ENCODE measurements at regions not wholly inside any gene's neighbourhood (a gene's known extent, or its start where the extent isn't known, plus 50 kb on each side); places are given as distances from the start of the nearest gene placed in this dataset.

- no peak overlapping the region for H3K56ac ChIP-seq (ENCODE audit: low read length)
- H3K36me3 ChIP-seq (ENCODE audit: control insufficient read depth, insufficient read depth, low read length) = no peaks in the 10 kb centered on the region
- H3K4ac ChIP-seq (ENCODE audit: low read depth, low read length) = no peak overlapping the region
- no peak overlapping the region for H2BK5ac ChIP-seq (ENCODE audit: low read length)
- H2AK5ac ChIP-seq (ENCODE audit: low read length) = no peak overlapping the region
- no peak overlapping the region for H2BK15ac ChIP-seq (replicated peaks; ENCODE audit: low read depth)
- no peaks in the 10 kb centered on the region for H3K79me2 ChIP-seq (ENCODE audit: control insufficient read depth, insufficient read depth, low read length)
- no peak overlapping the region for H3K9ac ChIP-seq (ENCODE audit: low read length)
- no peak overlapping the region for H4K5ac ChIP-seq (ENCODE audit: low read length)
- H3K27ac ChIP-seq (ENCODE audit: low read depth, low read length) = no peak overlapping the region
- no peaks in the 10 kb centered on the region for H3K4me1 ChIP-seq (ENCODE audit: control insufficient read depth, low read depth, low read length)
- no peaks in the 10 kb centered on the region for H3K27me3 ChIP-seq (ENCODE audit: insufficient read depth, low read length, poor library complexity)
- no CpG with 5 or more reads among the region's 1 CpG for WGBS (ENCODE audit: extremely low coverage, insufficient coverage, low lambda C conversion rate)
- DNase-seq = no peak
- H2BK120ac ChIP-seq (ENCODE audit: low read depth, low read length) = no peak overlapping the region
- no peaks in the 10 kb centered on the region for H3K79me1 ChIP-seq (ENCODE audit: low read length)
- no peak overlapping the region for H4K8ac ChIP-seq (ENCODE audit: low read depth, low read length)
- H3K18ac ChIP-seq (ENCODE audit: low read length) = no peak overlapping the region
- no peak overlapping the region for H3K4me2 ChIP-seq (ENCODE audit: low read length)
- no peak overlapping the region for H3K23ac ChIP-seq (ENCODE audit: low read length)
- no peak overlapping the region for H3K4me3 ChIP-seq (ENCODE audit: low read length)
These were observed 307.9 kb downstream of the C4orf33 start for GRCh38 chr4:129403848-129404247.

- Histone ChIP-seq H4K8ac (ENCODE audit: low read depth, low read length) (no peak overlapping the region), H2BK120ac (ENCODE audit: low read depth, low read length) (no peak overlapping the region), H2AK5ac (ENCODE audit: low read length) (no peak overlapping the region), H3K27ac (ENCODE audit: low read depth, low read length) (no peak overlapping the region), H3K4ac (ENCODE audit: low read depth, low read length) (no peak overlapping the region), H3K4me2 (ENCODE audit: low read length) (no peak overlapping the region), H3K4me1 (ENCODE audit: control insufficient read depth, low read depth, low read length) (no peaks in the 10 kb centered on the region), H3K79me1 (ENCODE audit: low read length) (no peaks in the 10 kb centered on the region), H3K18ac (ENCODE audit: low read length) (no peak overlapping the region), H3K4me3 (ENCODE audit: low read length) (no peak overlapping the region), H3K27me3 (ENCODE audit: insufficient read depth, low read length, poor library complexity) (no peaks in the 10 kb centered on the region), H3K79me2 (ENCODE audit: control insufficient read depth, insufficient read depth, low read length) (no peaks in the 10 kb centered on the region), H2BK15ac (replicated peaks; ENCODE audit: low read depth) (no peak overlapping the region), H4K5ac (ENCODE audit: low read length) (no peak overlapping the region), H2BK5ac (ENCODE audit: low read length) (no peak overlapping the region), H3K56ac (ENCODE audit: low read length) (no peak overlapping the region), H3K23ac (ENCODE audit: low read length) (no peak overlapping the region), H3K9ac (ENCODE audit: low read length) (no peak overlapping the region), H3K36me3 (ENCODE audit: control insufficient read depth, insufficient read depth, low read length) (no peaks in the 10 kb centered on the region)
- DNase-seq = no peak
- WGBS (ENCODE audit: extremely low coverage, insufficient coverage, low lambda C conversion rate) = no CpG with 5 or more reads among the region's 3 CpGs
These were observed 314.2 kb downstream of the C4orf33 start for GRCh38 chr4:129410115-129410514.

- Histone ChIP-seq H3K79me1 (ENCODE audit: low read length) (no peaks in the 10 kb centered on the region), H3K4me1 (ENCODE audit: control insufficient read depth, low read depth, low read length) (no peaks in the 10 kb centered on the region), H3K27me3 (ENCODE audit: insufficient read depth, low read length, poor library complexity) (no peaks in the 10 kb centered on the region), H3K9ac (ENCODE audit: low read length) (no peak overlapping the region), H3K27ac (ENCODE audit: low read depth, low read length) (no peak overlapping the region), H2BK15ac (replicated peaks; ENCODE audit: low read depth) (no peak overlapping the region), H2BK120ac (ENCODE audit: low read depth, low read length) (no peak overlapping the region), H3K4ac (ENCODE audit: low read depth, low read length) (no peak overlapping the region), H2AK5ac (ENCODE audit: low read length) (no peak overlapping the region), H4K8ac (ENCODE audit: low read depth, low read length) (no peak overlapping the region), H3K4me2 (ENCODE audit: low read length) (no peak overlapping the region), H3K36me3 (ENCODE audit: control insufficient read depth, insufficient read depth, low read length) (no peaks in the 10 kb centered on the region), H4K5ac (ENCODE audit: low read length) (no peak overlapping the region), H3K4me3 (ENCODE audit: low read length) (no peak overlapping the region), H3K23ac (ENCODE audit: low read length) (no peak overlapping the region), H3K56ac (ENCODE audit: low read length) (no peak overlapping the region), H3K18ac (ENCODE audit: low read length) (no peak overlapping the region), H3K79me2 (ENCODE audit: control insufficient read depth, insufficient read depth, low read length) (no peaks in the 10 kb centered on the region), H2BK5ac (ENCODE audit: low read length) (no peak overlapping the region)
- no CpG with 5 or more reads among the region's 1 CpG for WGBS (ENCODE audit: extremely low coverage, insufficient coverage, low lambda C conversion rate)
- DNase-seq = no peak
These were observed 319.1 kb downstream of the C4orf33 start for GRCh38 chr4:129415004-129415403.

GRCh38 chr4:129420637-129421036, 324.7 kb downstream of the C4orf33 start:
- Histone ChIP-seq H2AK5ac (ENCODE audit: low read length) (no peak overlapping the region), H4K8ac (ENCODE audit: low read depth, low read length) (no peak overlapping the region), H3K79me2 (ENCODE audit: control insufficient read depth, insufficient read depth, low read length) (no peaks in the 10 kb centered on the region), H3K36me3 (ENCODE audit: control insufficient read depth, insufficient read depth, low read length) (no peaks in the 10 kb centered on the region), H3K4me2 (ENCODE audit: low read length) (no peak overlapping the region), H3K4me3 (ENCODE audit: low read length) (no peak overlapping the region), H3K23ac (ENCODE audit: low read length) (no peak overlapping the region), H4K5ac (ENCODE audit: low read length) (no peak overlapping the region), H3K4ac (ENCODE audit: low read depth, low read length) (no peak overlapping the region), H2BK120ac (ENCODE audit: low read depth, low read length) (no peak overlapping the region), H2BK15ac (replicated peaks; ENCODE audit: low read depth) (no peak overlapping the region), H3K9ac (ENCODE audit: low read length) (no peak overlapping the region), H3K79me1 (ENCODE audit: low read length) (no peaks in the 10 kb centered on the region), H3K18ac (ENCODE audit: low read length) (no peak overlapping the region), H2BK5ac (ENCODE audit: low read length) (no peak overlapping the region), H3K56ac (ENCODE audit: low read length) (no peak overlapping the region), H3K27ac (ENCODE audit: low read depth, low read length) (no peak overlapping the region), H3K27me3 (ENCODE audit: insufficient read depth, low read length, poor library complexity) (no peaks in the 10 kb centered on the region), H3K4me1 (ENCODE audit: control insufficient read depth, low read depth, low read length) (no peaks in the 10 kb centered on the region)
- WGBS (ENCODE audit: extremely low coverage, insufficient coverage, low lambda C conversion rate) = no CpG with 5 or more reads among the region's 1 CpG
- DNase-seq = no peak

- no peak overlapping the region for H2BK5ac ChIP-seq (ENCODE audit: low read length)
- no peak overlapping the region for H2BK15ac ChIP-seq (replicated peaks; ENCODE audit: low read depth)
- no peaks in the 10 kb centered on the region for H3K79me1 ChIP-seq (ENCODE audit: low read length)
- no peaks in the 10 kb centered on the region for H3K36me3 ChIP-seq (ENCODE audit: control insufficient read depth, insufficient read depth, low read length)
- no peak for DNase-seq
- H3K27ac ChIP-seq (ENCODE audit: low read depth, low read length) = no peak overlapping the region
- H3K4me2 ChIP-seq (ENCODE audit: low read length) = no peak overlapping the region
- no peak overlapping the region for H3K4me3 ChIP-seq (ENCODE audit: low read length)
- no peak overlapping the region for H2AK5ac ChIP-seq (ENCODE audit: low read length)
- no peaks in the 10 kb centered on the region for H3K4me1 ChIP-seq (ENCODE audit: control insufficient read depth, low read depth, low read length)
- H3K56ac ChIP-seq (ENCODE audit: low read length) = no peak overlapping the region
- no peak overlapping the region for H3K23ac ChIP-seq (ENCODE audit: low read length)
- H4K8ac ChIP-seq (ENCODE audit: low read depth, low read length) = no peak overlapping the region
- H3K27me3 ChIP-seq (ENCODE audit: insufficient read depth, low read length, poor library complexity) = no peaks in the 10 kb centered on the region
- no peak overlapping the region for H2BK120ac ChIP-seq (ENCODE audit: low read depth, low read length)
- no peak overlapping the region for H3K18ac ChIP-seq (ENCODE audit: low read length)
- H3K4ac ChIP-seq (ENCODE audit: low read depth, low read length) = no peak overlapping the region
- H3K9ac ChIP-seq (ENCODE audit: low read length) = no peak overlapping the region
- H4K5ac ChIP-seq (ENCODE audit: low read length) = no peak overlapping the region
- no peaks in the 10 kb centered on the region for H3K79me2 ChIP-seq (ENCODE audit: control insufficient read depth, insufficient read depth, low read length)
These were observed 326.3 kb downstream of the C4orf33 start for GRCh38 chr4:129422277-129422676.

GRCh38 chr4:129428454-129428853, 332.5 kb downstream of the C4orf33 start:
- H3K4ac ChIP-seq (ENCODE audit: low read depth, low read length) = no peak overlapping the region
- no peak overlapping the region for H2BK15ac ChIP-seq (replicated peaks; ENCODE audit: low read depth)
- H3K27me3 ChIP-seq (ENCODE audit: insufficient read depth, low read length, poor library complexity) = no peaks in the 10 kb centered on the region
- no peak overlapping the region for H3K4me3 ChIP-seq (ENCODE audit: low read length)
- H2BK120ac ChIP-seq (ENCODE audit: low read depth, low read length) = no peak overlapping the region
- H3K4me1 ChIP-seq (ENCODE audit: control insufficient read depth, low read depth, low read length) = no peaks in the 10 kb centered on the region
- H4K5ac ChIP-seq (ENCODE audit: low read length) = no peak overlapping the region
- no peaks in the 10 kb centered on the region for H3K79me1 ChIP-seq (ENCODE audit: low read length)
- no peak overlapping the region for H3K9ac ChIP-seq (ENCODE audit: low read length)
- no peak overlapping the region for H3K56ac ChIP-seq (ENCODE audit: low read length)
- no peak overlapping the region for H3K23ac ChIP-seq (ENCODE audit: low read length)
- H3K36me3 ChIP-seq (ENCODE audit: control insufficient read depth, insufficient read depth, low read length) = no peaks in the 10 kb centered on the region
- no peak overlapping the region for H2AK5ac ChIP-seq (ENCODE audit: low read length)
- no peak overlapping the region for H4K8ac ChIP-seq (ENCODE audit: low read depth, low read length)
- DNase-seq = no peak
- H3K27ac ChIP-seq (ENCODE audit: low read depth, low read length) = no peak overlapping the region
- no peaks in the 10 kb centered on the region for H3K79me2 ChIP-seq (ENCODE audit: control insufficient read depth, insufficient read depth, low read length)
- no peak overlapping the region for H2BK5ac ChIP-seq (ENCODE audit: low read length)
- no CpG with 5 or more reads among the region's 2 CpGs for WGBS (ENCODE audit: extremely low coverage, insufficient coverage, low lambda C conversion rate)
- no peak overlapping the region for H3K18ac ChIP-seq (ENCODE audit: low read length)
- H3K4me2 ChIP-seq (ENCODE audit: low read length) = no peak overlapping the region
